ENCODE measurements at regions not wholly inside any gene's neighbourhood (a gene's known extent, or its start where the extent isn't known, plus 50 kb on each side); places are given as distances from the start of the nearest gene placed in this dataset.
"Not testable (repeated sequence)": the region's sequence is repeated elsewhere in the genome, so short reads cannot be mapped to it uniquely, and the experiment has no call there.

- DNase-seq (ENCODE audit: low spot score) = no peak
These were observed 108.5 kb downstream of the KCNK1 start for GRCh38 chr1:233722212-233722979.

GRCh38 chr1:233723387-233723786 lies 109.5 kb downstream of the KCNK1 start:
- DNase-seq (ENCODE audit: low spot score) = no peak

GRCh38 chr1:233724131-233724631 lies 110.3 kb downstream of the KCNK1 start:
- not testable (repeated sequence) for DNase-seq (ENCODE audit: low spot score)

DNA sequence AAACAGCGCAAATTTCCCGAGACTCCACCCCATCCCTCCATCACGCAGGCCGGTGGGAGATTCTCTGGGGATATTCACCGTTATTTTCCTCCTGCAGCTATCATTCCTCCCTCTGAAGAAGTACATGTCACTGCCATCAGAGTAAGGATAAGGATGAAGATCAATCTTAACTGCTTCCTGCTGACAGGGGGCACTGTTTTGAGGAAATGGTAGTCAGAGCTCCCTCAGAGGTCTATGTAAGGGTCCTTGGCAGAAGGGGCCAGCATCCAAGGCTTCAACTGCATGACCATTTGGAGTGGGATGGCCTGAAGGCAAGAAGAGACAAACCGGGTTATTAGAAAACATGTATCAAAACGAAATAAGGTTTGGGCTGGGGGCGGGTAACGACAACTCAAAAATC lies 111.5 kb downstream of the KCNK1 start:
- no peak for DNase-seq (ENCODE audit: low spot score)

DNA sequence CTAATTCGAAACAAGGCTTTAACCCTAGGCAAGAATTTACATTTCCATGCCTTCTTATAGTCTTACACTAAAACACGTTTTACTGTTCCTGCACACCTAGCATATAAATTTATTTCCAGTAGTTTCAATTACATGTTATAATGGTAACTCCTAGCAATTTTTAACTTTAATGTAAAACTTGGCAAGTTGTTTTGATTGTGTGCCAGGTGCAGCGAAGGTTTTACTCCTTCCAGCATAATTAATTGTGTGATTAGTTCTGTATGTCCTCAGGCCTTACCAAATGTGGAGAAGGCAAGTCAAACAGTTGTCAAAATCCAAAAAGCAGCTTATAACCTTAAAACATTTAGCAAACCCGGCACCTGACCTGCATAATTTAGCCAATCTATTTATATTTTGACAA lies 114.8 kb downstream of the KCNK1 start:
- no peak for DNase-seq (ENCODE audit: low spot score)

DNA sequence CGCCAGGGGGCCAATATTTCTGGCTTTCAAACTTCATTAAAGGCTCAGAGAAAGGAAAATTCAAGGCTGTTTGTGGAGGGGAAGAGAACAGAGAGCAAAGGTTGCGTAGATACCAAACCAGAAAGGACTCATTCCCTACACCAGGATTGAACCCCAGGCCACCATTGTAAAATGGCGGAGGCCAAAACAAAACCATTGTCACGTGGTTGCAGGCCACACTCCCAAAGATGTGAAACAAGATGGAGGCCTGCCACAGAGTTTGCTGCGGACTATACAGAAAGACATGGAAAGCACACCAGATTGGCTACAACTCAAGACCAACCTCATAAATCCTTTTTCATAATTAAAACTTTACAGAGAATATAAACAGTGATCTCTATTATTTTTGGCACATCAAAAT lies 116.5 kb downstream of the KCNK1 start:
- DNase-seq (ENCODE audit: low spot score) = no peak

- no peak for DNase-seq (ENCODE audit: low spot score)
These were observed 116.9 kb downstream of the KCNK1 start for GRCh38 chr1:233730809-233731208.

GRCh38 chr1:233732206-233732605 lies 118.3 kb downstream of the KCNK1 start:
- no peak for DNase-seq (ENCODE audit: low spot score)

- no peak for DNase-seq (ENCODE audit: low spot score)
These were observed 120.5 kb downstream of the KCNK1 start for GRCh38 chr1:233734456-233734855.

DNA sequence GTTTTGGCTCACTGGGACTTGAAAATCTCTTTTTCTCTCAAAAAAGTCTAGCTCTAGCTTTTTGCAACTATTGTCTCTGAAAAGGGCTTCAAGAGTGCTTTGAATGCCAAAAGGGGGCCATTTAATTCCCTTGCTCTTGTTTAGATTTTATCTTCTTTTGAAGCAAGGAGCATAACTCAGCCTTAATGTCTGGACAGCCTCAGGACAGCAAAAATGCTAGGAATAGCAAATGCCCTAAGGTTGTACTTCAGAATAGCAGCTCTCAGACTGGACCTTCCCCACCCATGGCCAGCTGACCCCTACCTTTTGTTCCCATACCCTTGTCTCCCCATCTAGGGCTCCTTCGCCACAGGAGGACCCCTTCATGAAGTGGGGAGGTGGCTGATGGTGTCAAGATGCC lies 121.4 kb downstream of the KCNK1 start:
- DNase-seq (ENCODE audit: low spot score) = no peak

DNA sequence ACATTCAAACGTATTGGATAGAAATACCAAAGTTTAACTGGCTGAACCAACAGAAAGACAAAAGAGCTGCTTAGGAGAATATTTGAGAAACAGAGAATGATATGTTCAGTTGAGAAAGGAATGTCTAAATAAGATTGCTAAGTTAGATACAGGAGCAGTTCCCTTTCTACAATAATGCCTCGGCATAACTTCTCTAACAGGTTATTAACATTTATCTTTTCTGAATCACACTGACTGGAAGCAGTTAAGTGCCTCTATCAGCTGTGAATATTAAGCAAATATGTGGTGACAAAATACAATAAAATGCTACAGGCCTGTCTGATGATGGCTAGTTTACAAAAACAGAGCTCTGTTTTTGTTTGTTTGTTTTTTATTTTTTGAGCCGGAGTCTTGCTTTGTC lies 121.9 kb downstream of the KCNK1 start:
- no peak for DNase-seq (ENCODE audit: low spot score)

- no peak for DNase-seq (ENCODE audit: low spot score)
These were observed 123.4 kb downstream of the KCNK1 start for GRCh38 chr1:233737341-233737740.

DNA sequence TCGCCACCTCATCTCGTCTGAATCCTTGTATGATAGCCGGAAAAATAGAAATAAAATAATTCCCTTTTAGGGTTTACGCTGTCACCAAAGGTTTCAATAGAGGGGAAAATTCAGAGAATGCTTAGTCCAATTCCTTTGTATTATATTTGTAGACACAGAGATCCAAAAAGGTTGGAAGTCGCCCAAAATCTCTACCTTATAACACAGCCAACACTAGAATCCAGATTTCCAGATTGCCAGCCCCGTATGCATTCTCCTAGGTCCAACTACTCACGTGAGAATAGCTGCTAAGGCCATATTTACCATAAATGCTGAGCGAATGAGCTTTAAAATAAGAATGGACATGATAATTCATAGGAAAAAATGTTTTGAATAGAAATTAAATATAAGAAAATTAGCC lies 124.5 kb downstream of the KCNK1 start:
- no peak for DNase-seq (ENCODE audit: low spot score)

GRCh38 chr1:233738850-233739249 lies 124.9 kb downstream of the KCNK1 start:
- DNase-seq (ENCODE audit: low spot score) = no peak

- no peak for DNase-seq (ENCODE audit: low spot score)
These were observed 131.0 kb downstream of the KCNK1 start for GRCh38 chr1:233744779-233745513.

DNA sequence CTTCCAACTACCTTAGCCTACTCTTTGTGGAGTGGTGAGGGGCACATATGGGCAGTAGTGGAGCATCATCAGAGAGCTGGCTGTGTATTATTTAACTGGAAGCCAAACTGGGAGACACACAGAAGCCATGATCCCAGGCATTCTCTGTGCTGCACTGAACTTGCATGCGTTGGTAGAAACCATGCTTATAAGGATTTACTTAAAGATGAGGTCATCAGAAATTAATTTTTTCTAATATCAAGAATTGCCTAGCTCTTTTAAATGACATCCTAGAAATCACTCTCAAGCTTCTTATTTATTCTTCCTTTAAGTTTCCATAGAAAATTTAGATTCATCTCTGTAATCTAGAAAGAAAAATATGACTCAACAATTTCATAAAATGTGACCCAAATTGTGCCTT lies 136.2 kb downstream of the KCNK1 start:
- no peak for DNase-seq (ENCODE audit: low spot score)

DNA sequence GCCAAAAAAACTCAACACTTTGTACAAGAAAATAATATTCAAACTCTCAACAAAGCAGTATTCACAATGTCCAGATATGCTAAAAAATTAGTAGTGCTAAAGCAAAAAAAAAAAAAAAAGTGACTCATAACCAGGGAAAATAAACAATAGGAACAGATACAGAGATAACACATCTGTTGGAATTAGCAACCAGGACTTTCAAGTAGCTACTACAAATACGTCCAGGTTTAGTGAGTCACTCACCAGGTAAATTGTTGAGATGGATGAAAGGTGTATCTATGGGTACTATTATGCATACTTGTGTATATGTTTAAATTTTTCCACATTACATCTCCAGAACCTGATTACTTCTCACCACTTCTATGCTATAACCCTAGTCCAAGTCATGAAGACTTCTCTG lies 144.8 kb upstream of the SLC35F3 start:
- DNase-seq (ENCODE audit: low spot score) = no peak

DNA sequence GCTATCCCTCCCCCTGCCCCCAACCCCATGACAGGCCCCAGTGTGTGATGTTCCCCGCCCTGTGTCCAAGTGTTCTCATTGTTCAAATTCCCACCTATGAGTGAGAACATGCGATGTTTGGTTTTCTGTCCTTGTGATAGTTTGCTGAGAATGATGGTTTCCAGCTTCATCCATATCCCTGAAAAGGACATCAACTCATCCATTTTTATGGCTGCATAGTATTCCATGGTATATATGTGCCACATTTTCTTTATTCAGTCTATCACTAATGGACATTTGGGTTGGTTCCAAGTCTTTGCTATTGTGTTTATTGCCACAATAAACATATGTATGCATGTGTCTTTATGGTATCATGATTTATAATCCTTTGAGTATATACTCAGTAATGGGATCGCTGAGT lies 140.2 kb upstream of the SLC35F3 start:
- not testable (repeated sequence) for DNase-seq (ENCODE audit: low spot score)

DNA sequence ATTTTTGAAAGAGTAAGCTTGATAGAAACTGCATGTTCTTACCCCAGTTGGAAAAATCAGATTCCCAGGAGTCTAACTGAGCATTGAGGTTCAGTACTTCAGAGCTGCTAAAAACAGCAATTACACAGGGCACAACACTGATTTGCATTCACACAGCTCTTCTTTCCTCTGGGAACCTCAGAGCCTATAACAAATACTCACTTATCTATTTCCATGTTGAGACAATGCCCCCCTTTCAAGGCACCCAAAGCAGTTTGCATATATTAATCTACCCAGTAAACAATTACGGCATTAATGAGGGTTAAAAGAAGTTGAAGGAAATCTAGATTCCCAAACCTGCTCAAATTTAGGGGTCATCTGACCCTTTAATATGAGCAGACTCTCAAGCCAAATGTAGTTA lies 126.9 kb upstream of the SLC35F3 start:
- DNase-seq (ENCODE audit: low spot score) = no peak

- DNase-seq (ENCODE audit: low spot score) = no peak
These were observed 124.4 kb upstream of the SLC35F3 start for GRCh38 chr1:233780049-233780448.

- no peak for DNase-seq (ENCODE audit: low spot score)
These were observed 121.4 kb upstream of the SLC35F3 start for GRCh38 chr1:233782937-233783586.

DNA sequence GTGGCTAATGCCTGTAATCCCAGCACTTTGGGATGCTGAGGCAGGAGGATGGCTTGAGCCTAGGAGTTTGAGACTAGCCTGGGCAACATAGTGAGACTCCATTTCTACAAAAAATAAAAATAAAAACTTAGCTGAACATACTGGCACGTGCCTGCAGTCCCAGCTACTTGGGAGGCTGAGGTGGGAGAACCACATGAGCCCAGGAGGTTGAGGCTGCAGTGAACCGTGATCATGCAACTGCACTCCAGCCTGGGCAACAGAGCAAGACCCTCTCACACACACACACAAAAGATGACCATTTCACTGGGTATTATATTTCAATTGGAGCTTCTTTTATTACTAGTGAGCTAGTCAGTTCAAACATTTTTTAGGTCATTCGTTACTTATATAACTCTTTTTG lies 116.9 kb upstream of the SLC35F3 start:
- DNase-seq (ENCODE audit: low spot score) = no peak

GRCh38 chr1:233788687-233789086 lies 115.8 kb upstream of the SLC35F3 start:
- DNase-seq (ENCODE audit: low spot score) = no peak

All from AG20443 (cell line).